ENCODE measurements at regions not wholly inside any gene's neighbourhood (a gene's known extent, or its start where the extent isn't known, plus 50 kb on each side); places are given as distances from the start of the nearest gene placed in this dataset.
A peak's percentile ranks its signal among the peaks of the same experiment; 100 is the strongest.
"Not testable (repeated sequence)": the region's sequence is repeated elsewhere in the genome, so short reads cannot be mapped to it uniquely, and the experiment has no call there.

- FAIRE-seq; CTCF ChIA-PET; in situ Hi-C loops (cut with MboI); H3K4me1 ChIP-seq (ENCODE audit: control insufficient read depth, insufficient read depth, low read length); H3K4me2 ChIP-seq (ENCODE audit: control insufficient read depth, insufficient read depth); H3K36me3 ChIP-seq (ENCODE audit: control insufficient read depth in 2 of 2, insufficient read depth in 2 of 2, low read length in 1 of 2); H2AFZ ChIP-seq (ENCODE audit: control insufficient read depth, low read depth, low read length); POLR2A ChIA-PET; H3K9ac ChIP-seq (ENCODE audit: control insufficient read depth, insufficient read depth, low read length); DNase-seq (ENCODE audit: low read depth, low spot score); H3K9me3 ChIP-seq (replicated peaks; ENCODE audit: control insufficient read depth, insufficient read depth, low read length); BruUV-seq (replicated peaks); H3K27ac ChIP-seq (ENCODE audit: control insufficient read depth, insufficient read depth); H4K20me1 ChIP-seq (ENCODE audit: control insufficient read depth, insufficient read depth); H3K27me3 ChIP-seq (replicated peaks in 1 of 2; ENCODE audit: control insufficient read depth in 2 of 2, insufficient read depth in 2 of 2, low read length in 1 of 2); RAD21 ChIA-PET (ENCODE audit: unreplicated experiment); H3K4me3 ChIP-seq; SMC1A ChIA-PET (ENCODE audit: uncharacterized antibody, unreplicated experiment); intact Hi-C loops (cut with micrococcal nuclease; ENCODE audit: unreplicated experiment); H3K79me2 ChIP-seq (ENCODE audit: control insufficient read depth, insufficient read depth, low read length); ATAC-seq: not testable (repeated sequence)
These were observed 325.0 kb downstream of the PTPRC start for GRCh38 chr1:198963796-198964195.

GRCh38 chr1:198966519-198966918 is 327.7 kb downstream of the PTPRC start:
- H3K9me3 ChIP-seq (replicated peaks; ENCODE audit: control insufficient read depth, insufficient read depth, low read length): no peaks in the 10 kb centered on the region
- no peak overlapping the region for H2AFZ ChIP-seq (ENCODE audit: control insufficient read depth, low read depth, low read length)
- no peaks in the 10 kb centered on the region for H4K20me1 ChIP-seq (ENCODE audit: control insufficient read depth, insufficient read depth)
- WGBS (ENCODE audit: insufficient coverage, insufficient replicate concordance, low lambda C conversion rate, missing lambda C conversion rate): 47% methylated on average over 4 of the region's 4 CpGs
- in situ Hi-C loops (cut with MboI) (no loop called here), intact Hi-C loops (cut with micrococcal nuclease; ENCODE audit: unreplicated experiment) (no loop called here)
- RAD21 ChIA-PET (ENCODE audit: unreplicated experiment): interaction anchor here (0.8 kb wide), 1 partner anchor 29 kb away, joined by 3 read pairs; no protein-coding TSS in a partner anchor
- H3K27me3 ChIP-seq (replicated peaks in 1 of 2; ENCODE audit: control insufficient read depth in 2 of 2, insufficient read depth in 2 of 2, low read length in 1 of 2): no peaks in the 10 kb centered on the region
- H3K27ac ChIP-seq (ENCODE audit: control insufficient read depth, insufficient read depth): no peak overlapping the region
- no peaks in the 10 kb centered on the region for H3K79me2 ChIP-seq (ENCODE audit: control insufficient read depth, insufficient read depth, low read length)
- H3K4me1 ChIP-seq (ENCODE audit: control insufficient read depth, insufficient read depth, low read length): no peaks in the 10 kb centered on the region
- POLR2A ChIA-PET: no interaction called here
- no peak overlapping the region for H3K4me2 ChIP-seq (ENCODE audit: control insufficient read depth, insufficient read depth)
- CTCF ChIA-PET: interaction anchor here (0.7 to 1.9 kb wide), 2 partner anchors 31 to 146 kb away, joined by 3 to 7 read pairs; no protein-coding TSS in a partner anchor
- no peak overlapping the region for H3K9ac ChIP-seq (ENCODE audit: control insufficient read depth, insufficient read depth, low read length)
- BruUV-seq (replicated peaks): no TSS peak
- no peak overlapping the region for H3K4me3 ChIP-seq
- no peaks in the 10 kb centered on the region for H3K36me3 ChIP-seq (ENCODE audit: control insufficient read depth in 2 of 2, insufficient read depth in 2 of 2, low read length in 1 of 2)
- SMC1A ChIA-PET (ENCODE audit: uncharacterized antibody, unreplicated experiment): interaction anchor here (1.2 to 2.4 kb wide), 6 partner anchors 9 to 275 kb away, joined by 3 to 7 read pairs (median 4); no protein-coding TSS in a partner anchor
- FAIRE-seq (no peak), ATAC-seq (no peak), DNase-seq (ENCODE audit: low read depth, low spot score) (no peak)
- TF ChIP-seq TCF3 (IDR thresholded peaks at IDR 0.05; ENCODE audit: borderline replicate concordance, insufficient read depth, low read depth, low read length) (no peak), SPI1 (IDR thresholded peaks at IDR 0.05; ENCODE audit: borderline replicate concordance, insufficient read depth, low read depth, low read length) (peak; percentile 2; the same call in 1 of the 2 replicates), SRF (IDR thresholded peaks at IDR 0.05; ENCODE audit: low read depth in 2 of 2, low read length in 2 of 2) (no peak), ZNF207 (IDR thresholded peaks at IDR 0.05; ENCODE audit: borderline replicate concordance) (no peak), FOXM1 (IDR thresholded peaks at IDR 0.05; ENCODE audit: low read depth, low read length) (no peak), TCF7 (IDR thresholded peaks at IDR 0.05; ENCODE audit: borderline replicate concordance) (no peak), NFIC (IDR thresholded peaks at IDR 0.05; ENCODE audit: low read depth, low read length) (no peak), ZBTB33 (IDR thresholded peaks at IDR 0.05) (no peak), BMI1 (IDR thresholded peaks at IDR 0.05; ENCODE audit: borderline replicate concordance) (no peak)
